Caco-2 (cell line): ENCODE measurements at regions not wholly inside any gene's neighbourhood (a gene's known extent, or its start where the extent isn't known, plus 50 kb on each side); places are given as distances from the start of the nearest gene placed in this dataset.

Experiments
- BruUV-seq: library from RNA; stranded (reverse); fragments of 400-500 nt; replicated peaks from 2 replicates; lab custom pipeline; 2021; lab: Mats Ljungman, UMichigan
- CTCF ChIA-PET: fragments of 300-600 bp; sonication (Branson Sonifier 250); formaldehyde crosslinking; loops from one replicate; lab custom pipeline; 2022; ENCODE audit warnings: antibody characterized with exemption; lab: Charles Lee
- POLR2A ChIA-PET: fragments of 300-600 bp; sonication (Branson Sonifier 250); formaldehyde crosslinking; loops from one replicate; lab custom pipeline; 2022; ENCODE audit warnings: antibody characterized with exemption; lab: Charles Lee
- DNase-seq, 2 experiments: peaks; one replicate each; pipeline versions ENCODE4 v3.0.0 to v3.0.0-alpha.2; 2020 to 2022
- H3K27me3 ChIP-seq: replicated peaks from 2 replicates; pipeline ENCODE4 v1.6.0; 2011; ENCODE audit warnings: low read length; ENCODE audit not compliant: control insufficient read depth, insufficient read depth
- H3K36me3 ChIP-seq: 2 replicates; pipeline ENCODE4 v1.5.1; 2011; ENCODE audit warnings: low read length; ENCODE audit not compliant: control insufficient read depth, insufficient read depth
- H3K4me1 ChIP-seq: fragments of 250-450 bp; sonication (Bioruptor Pico); 2 replicates; pipeline ENCODE4 v1.5.1; 2020; ENCODE audit warnings: mild to moderate bottlenecking
- H3K4me3 ChIP-seq: 2 replicates; pipeline ENCODE4 v1.5.1; 2011; ENCODE audit warnings: low read depth, mild to moderate bottlenecking, control low read depth, low read length
- H3K9me3 ChIP-seq: fragments of 250-450 bp; sonication (Bioruptor Pico); 2 replicates; pipeline ENCODE4 v1.5.1; 2020; ENCODE audit warnings: mild to moderate bottlenecking, moderate library complexity
- H3K27ac Mint-ChIP-seq: one replicate; pipeline ENCODE4 v1.8.0; 2022; ENCODE audit warnings: mixed read lengths; ENCODE audit not compliant: unreplicated experiment
- H3K27me3 Mint-ChIP-seq: one replicate; pipeline ENCODE4 v1.8.0; 2022; ENCODE audit warnings: mixed read lengths; ENCODE audit not compliant: insufficient read depth, unreplicated experiment
- H3K36me3 Mint-ChIP-seq: one replicate; pipeline ENCODE4 v1.8.0; 2022; ENCODE audit warnings: mild to moderate bottlenecking, mixed read lengths; ENCODE audit not compliant: insufficient read depth, unreplicated experiment
- H3K4me1 Mint-ChIP-seq: one replicate; pipeline ENCODE4 v1.8.0; 2022; ENCODE audit warnings: low read depth, mixed read lengths; ENCODE audit not compliant: unreplicated experiment
- H3K4me3 Mint-ChIP-seq: one replicate; pipeline ENCODE4 v1.8.0; 2022; ENCODE audit warnings: mild to moderate bottlenecking, moderate library complexity, mixed read lengths; ENCODE audit not compliant: unreplicated experiment
- H3K9me3 Mint-ChIP-seq: one replicate; pipeline ENCODE4 v1.8.0; 2022; ENCODE audit warnings: mixed read lengths; ENCODE audit not compliant: unreplicated experiment
- intact Hi-C: fragments of 100-400 bp; cut with micrococcal nuclease; formaldehyde crosslinking; loops from one replicate; pipeline ENCODE4 v1.10.0; 2022; ENCODE audit not compliant: unreplicated experiment
- TF ChIP-seq, protein P1 (sequence below), 2 experiments: fragments of 200-600 bp in 1 of 2; IDR thresholded peaks; 1 replicate in 1 of 2; 2 replicates in 1 of 2; pipeline versions ENCODE4 v1.5.1 to v1.8.0; 2011 to 2022; ENCODE audit warnings: antibody characterized with exemption in 1 of 2, control low read depth in 1 of 2, inconsistent platforms in 1 of 2, low read depth in 1 of 2, low read length in 1 of 2, mild to moderate bottlenecking in 1 of 2, moderate library complexity in 1 of 2; ENCODE audit not compliant: insufficient read depth in 1 of 2, severe bottlenecking in 1 of 2, unreplicated experiment in 1 of 2

DNA sequence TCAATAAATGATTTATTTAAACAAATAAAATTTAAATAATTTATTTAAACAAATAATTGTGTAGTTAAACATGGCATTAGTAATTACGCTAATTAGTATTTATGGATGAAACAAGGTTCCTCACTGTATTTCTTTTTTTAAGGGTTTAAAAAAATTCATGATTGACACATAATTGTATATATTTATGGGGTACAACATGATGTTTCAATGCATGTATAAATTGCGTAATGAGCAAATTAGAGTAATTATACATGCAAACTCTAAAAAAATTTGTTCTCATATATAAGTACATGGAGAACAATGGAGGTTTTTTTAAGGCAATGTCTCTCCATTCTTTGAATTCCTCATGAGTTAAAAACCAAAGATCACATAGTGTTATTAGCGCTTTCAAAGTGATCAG is 115.7 kb upstream of the KLF3 start:
- no peak for DNase-seq
- H3K27me3 ChIP-seq: no peaks in the 10 kb centered on the region
- TF ChIP-seq, protein P1, sequence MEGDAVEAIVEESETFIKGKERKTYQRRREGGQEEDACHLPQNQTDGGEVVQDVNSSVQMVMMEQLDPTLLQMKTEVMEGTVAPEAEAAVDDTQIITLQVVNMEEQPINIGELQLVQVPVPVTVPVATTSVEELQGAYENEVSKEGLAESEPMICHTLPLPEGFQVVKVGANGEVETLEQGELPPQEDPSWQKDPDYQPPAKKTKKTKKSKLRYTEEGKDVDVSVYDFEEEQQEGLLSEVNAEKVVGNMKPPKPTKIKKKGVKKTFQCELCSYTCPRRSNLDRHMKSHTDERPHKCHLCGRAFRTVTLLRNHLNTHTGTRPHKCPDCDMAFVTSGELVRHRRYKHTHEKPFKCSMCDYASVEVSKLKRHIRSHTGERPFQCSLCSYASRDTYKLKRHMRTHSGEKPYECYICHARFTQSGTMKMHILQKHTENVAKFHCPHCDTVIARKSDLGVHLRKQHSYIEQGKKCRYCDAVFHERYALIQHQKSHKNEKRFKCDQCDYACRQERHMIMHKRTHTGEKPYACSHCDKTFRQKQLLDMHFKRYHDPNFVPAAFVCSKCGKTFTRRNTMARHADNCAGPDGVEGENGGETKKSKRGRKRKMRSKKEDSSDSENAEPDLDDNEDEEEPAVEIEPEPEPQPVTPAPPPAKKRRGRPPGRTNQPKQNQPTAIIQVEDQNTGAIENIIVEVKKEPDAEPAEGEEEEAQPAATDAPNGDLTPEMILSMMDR (IDR thresholded peaks at IDR 0.05; ENCODE audit: insufficient read depth in 1 of 2, low read depth in 1 of 2, low read length in 1 of 2, severe bottlenecking in 1 of 2, unreplicated experiment in 1 of 2): no peak
- no peaks in the 10 kb centered on the region for H3K36me3 ChIP-seq
- Mint-ChIP-seq H3K27ac (no peak overlapping the region), H3K4me1 (no peaks in the 10 kb centered on the region), H3K4me3 (no peak overlapping the region), H3K36me3 (no peaks in the 10 kb centered on the region), H3K27me3 (no peaks in the 10 kb centered on the region), H3K9me3 (no peaks in the 10 kb centered on the region)
- no peak overlapping the region for H3K4me3 ChIP-seq
- H3K4me1 ChIP-seq: no peaks in the 10 kb centered on the region
- POLR2A ChIA-PET: no interaction called here
- H3K9me3 ChIP-seq: no peaks in the 10 kb centered on the region
- CTCF ChIA-PET: no interaction called here
- intact Hi-C loops: no loop called here
- BruUV-seq: no TSS peak

DNA sequence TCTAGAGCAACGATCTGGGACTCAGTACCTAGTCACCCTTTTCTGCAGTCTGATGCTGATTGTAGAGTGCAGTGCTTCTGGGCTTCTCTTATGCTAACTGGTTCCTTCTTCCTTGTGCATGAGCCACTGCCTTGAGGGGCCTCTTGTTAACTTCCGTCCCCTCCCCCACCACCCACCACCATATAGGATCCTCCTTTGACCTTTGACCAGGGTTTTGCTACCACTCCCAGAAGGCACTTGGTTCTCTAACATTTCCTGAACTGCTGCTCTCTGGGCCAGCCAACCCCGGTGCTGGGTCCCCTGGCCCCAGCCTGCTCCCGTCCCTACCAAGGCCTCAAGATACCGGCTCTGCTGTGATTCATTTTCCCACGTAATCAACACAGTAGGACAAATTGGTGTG is 104.6 kb upstream of the KLF3 start:
- TF ChIP-seq, protein P1 (IDR thresholded peaks at IDR 0.05; ENCODE audit: insufficient read depth in 1 of 2, low read depth in 1 of 2, low read length in 1 of 2, severe bottlenecking in 1 of 2, unreplicated experiment in 1 of 2): no peak
- Mint-ChIP-seq H3K9me3 (no peaks in the 10 kb centered on the region), H3K27me3 (no peaks in the 10 kb centered on the region), H3K4me1 (no peaks in the 10 kb centered on the region), H3K4me3 (no peak overlapping the region), H3K27ac (no peak overlapping the region), H3K36me3 (no peaks in the 10 kb centered on the region)
- DNase-seq: no peak
- H3K4me3 ChIP-seq: no peak overlapping the region
- no peaks in the 10 kb centered on the region for H3K36me3 ChIP-seq
- ChIA-PET POLR2A (no interaction called here), CTCF (no interaction called here)
- intact Hi-C loops: no loop called here
- no peaks in the 10 kb centered on the region for H3K27me3 ChIP-seq
- no peaks in the 10 kb centered on the region for H3K9me3 ChIP-seq
- H3K4me1 ChIP-seq: no peaks in the 10 kb centered on the region
- BruUV-seq: no TSS peak

DNA sequence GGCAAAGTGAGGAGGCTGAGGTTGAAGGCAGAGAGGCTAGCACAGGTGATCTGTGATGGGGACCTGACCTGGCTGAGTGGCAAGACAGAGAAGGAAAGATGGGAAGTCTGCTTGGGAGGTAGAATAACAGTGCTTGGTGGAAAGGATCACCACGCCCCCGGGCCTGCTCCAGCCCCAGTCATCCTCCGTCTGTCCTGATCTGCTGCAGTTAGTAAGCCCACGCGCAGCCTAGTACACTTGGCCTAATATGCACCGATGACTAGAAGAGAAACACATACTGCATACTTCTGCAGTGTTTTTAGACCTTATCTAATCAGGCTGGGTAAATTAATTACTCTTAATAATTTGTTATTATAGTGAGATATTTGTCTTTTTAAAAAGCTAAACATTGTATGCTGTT is 103.7 kb upstream of the KLF3 start:
- intact Hi-C loops: no loop called here
- ChIA-PET CTCF (no interaction called here), POLR2A (no interaction called here)
- no peak overlapping the region for H3K4me3 ChIP-seq
- no peaks in the 10 kb centered on the region for H3K27me3 ChIP-seq
- no peak overlapping the region for H3K4me3 Mint-ChIP-seq
- no peaks in the 10 kb centered on the region for H3K9me3 ChIP-seq
- no peaks in the 10 kb centered on the region for H3K36me3 ChIP-seq
- TF ChIP-seq, protein P1 (IDR thresholded peaks at IDR 0.05; ENCODE audit: insufficient read depth in 1 of 2, low read depth in 1 of 2, low read length in 1 of 2, severe bottlenecking in 1 of 2, unreplicated experiment in 1 of 2): no peak
- DNase-seq: no peak
- H3K27me3 Mint-ChIP-seq: no peaks in the 10 kb centered on the region
- H3K4me1 Mint-ChIP-seq: no peaks in the 10 kb centered on the region
- H3K27ac Mint-ChIP-seq: no peak overlapping the region
- H3K9me3 Mint-ChIP-seq: no peaks in the 10 kb centered on the region
- no peaks in the 10 kb centered on the region for H3K4me1 ChIP-seq
- no peaks in the 10 kb centered on the region for H3K36me3 Mint-ChIP-seq
- BruUV-seq: no TSS peak
